ENCODE measurements at regions not wholly inside any gene's neighbourhood (a gene's known extent, or its start where the extent isn't known, plus 50 kb on each side); places are given as distances from the start of the nearest gene placed in this dataset.
A peak's percentile ranks its signal among the peaks of the same experiment; 100 is the strongest.

DNA sequence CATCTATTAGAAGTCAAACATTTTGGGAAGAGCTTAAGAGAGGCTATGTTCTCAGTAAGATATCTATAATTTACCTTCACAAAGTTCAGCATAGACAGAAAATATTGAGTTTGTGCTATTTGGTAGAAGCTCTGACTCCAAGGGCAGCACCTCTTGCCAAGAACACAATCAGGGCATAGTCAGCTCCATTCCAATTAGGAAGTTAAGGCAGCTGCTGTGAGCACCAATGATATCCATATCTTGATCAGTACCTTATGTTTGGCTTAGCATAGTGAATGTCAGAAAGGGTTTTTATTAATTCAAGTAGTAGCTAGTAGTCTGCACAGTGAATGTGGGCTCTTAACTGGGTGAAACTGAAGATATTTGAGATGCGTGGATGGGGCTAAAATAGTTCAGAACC, 86.4 kb upstream of the SPRED2 start:
- H3K4me3 ChIP-seq (ENCODE audit: low read depth, low read length), result no peak overlapping the region
- H3K36me3 ChIP-seq (ENCODE audit: control insufficient read depth, insufficient read depth, low read length), result no peaks in the 10 kb centered on the region
- H3K27me3 ChIP-seq (ENCODE audit: control insufficient read depth, insufficient read depth, low read length), result no peaks in the 10 kb centered on the region
- Mint-ChIP-seq H3K4me3 (no peak overlapping the region), H3K27me3 (no peaks in the 10 kb centered on the region), H3K4me1 (no peaks in the 10 kb centered on the region), H3K36me3 (no peaks in the 10 kb centered on the region), H3K9me3 (peaks cover 0 to 4% (median 0%) of the 10 kb centered on the region in 7 donors), H3K27ac (no peak overlapping the region)
- ATAC-seq (ENCODE audit: low read depth in 2 of 2) (no peak), DNase-seq (no peak)
- no peak overlapping the region for H3K27ac ChIP-seq (ENCODE audit: insufficient read depth, low read length, poor library complexity, severe bottlenecking)
- H3K9me3 ChIP-seq (ENCODE audit: control insufficient read depth in 2 of 2, low read length in 2 of 2), result no peaks in the 10 kb centered on the region
- H3K4me1 ChIP-seq (ENCODE audit: control insufficient read depth, insufficient read depth, low read length, poor library complexity, severe bottlenecking), result no peaks in the 10 kb centered on the region

DNA sequence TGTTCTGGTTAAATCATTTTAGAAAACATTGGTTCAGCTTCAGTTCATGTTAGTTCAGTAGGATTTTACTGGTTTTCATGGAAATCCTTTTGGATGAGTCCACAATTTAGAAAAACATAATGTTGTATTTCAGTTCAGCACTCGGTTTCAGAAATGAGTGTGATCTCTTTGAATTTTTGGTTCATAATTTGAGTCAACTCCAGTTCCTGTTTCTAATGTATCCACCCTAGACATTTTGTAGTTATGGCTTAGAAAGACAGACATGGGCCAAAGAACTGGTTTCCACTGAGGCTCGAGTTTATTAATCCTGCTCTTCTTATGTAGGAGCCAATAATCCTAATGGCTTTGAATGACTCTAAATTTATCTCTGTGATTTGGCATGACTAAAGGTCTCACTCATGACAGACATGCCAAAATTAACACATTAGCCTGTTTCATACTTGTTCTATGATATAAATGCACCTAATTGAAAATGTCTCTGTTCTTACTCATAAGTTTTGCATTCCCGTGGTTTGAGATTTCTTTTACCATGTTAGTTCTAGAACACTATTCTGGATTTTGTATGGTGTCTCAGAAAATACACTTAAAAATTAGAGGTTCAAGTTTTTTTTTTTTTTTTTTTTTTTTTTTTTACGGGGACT, 82.3 kb upstream of the SPRED2 start:
- Mint-ChIP-seq H3K4me3 (no peak overlapping the region), H3K36me3 (no peaks in the 10 kb centered on the region), H3K9me3 (peaks cover 0 to 2% (median 0%) of the 10 kb centered on the region in 7 donors), H3K4me1 (no peaks in the 10 kb centered on the region), H3K27me3 (no peaks in the 10 kb centered on the region), H3K27ac (no peak overlapping the region)
- H3K27me3 ChIP-seq (ENCODE audit: control insufficient read depth, insufficient read depth, low read length), result peaks cover 1% of the 10 kb centered on the region
- H3K27ac ChIP-seq (ENCODE audit: insufficient read depth, low read length, poor library complexity, severe bottlenecking), result no peak overlapping the region
- no peak overlapping the region for H3K4me3 ChIP-seq (ENCODE audit: low read depth, low read length)
- no peaks in the 10 kb centered on the region for H3K36me3 ChIP-seq (ENCODE audit: control insufficient read depth, insufficient read depth, low read length)
- no peaks in the 10 kb centered on the region for H3K9me3 ChIP-seq (ENCODE audit: control insufficient read depth in 2 of 2, low read length in 2 of 2)
- H3K4me1 ChIP-seq (ENCODE audit: control insufficient read depth, insufficient read depth, low read length, poor library complexity, severe bottlenecking), result no peaks in the 10 kb centered on the region
- peak in 1 of 3 donors; percentile 17 for DNase-seq
- no peak for ATAC-seq (ENCODE audit: low read depth in 2 of 2)

DNA sequence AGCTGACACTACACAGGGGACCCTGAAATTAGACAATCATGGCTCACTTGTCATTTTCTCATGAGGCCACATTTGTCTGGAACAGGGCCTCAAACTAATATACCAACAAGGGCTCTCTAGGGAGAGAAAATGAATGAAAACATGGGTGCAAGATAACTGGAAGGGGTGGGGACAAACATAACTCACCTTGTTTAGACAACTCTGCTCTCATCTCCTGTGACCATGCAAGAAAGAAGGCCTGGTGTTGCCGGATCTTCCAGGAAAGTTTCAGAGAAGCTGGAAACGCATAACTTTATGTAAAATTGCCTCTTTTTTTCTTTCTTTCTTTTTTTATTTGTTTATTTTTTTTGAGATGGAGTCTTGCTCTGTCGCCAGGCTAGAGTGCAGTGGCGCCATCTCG, 80.4 kb upstream of the SPRED2 start:
- Histone ChIP-seq H3K36me3 (ENCODE audit: control insufficient read depth, insufficient read depth, low read length) (no peaks in the 10 kb centered on the region), H3K9me3 (ENCODE audit: control insufficient read depth in 2 of 2, low read length in 2 of 2) (no peaks in the 10 kb centered on the region), H3K4me1 (ENCODE audit: control insufficient read depth, insufficient read depth, low read length, poor library complexity, severe bottlenecking) (no peaks in the 10 kb centered on the region), H3K27ac (ENCODE audit: insufficient read depth, low read length, poor library complexity, severe bottlenecking) (no peak overlapping the region), H3K4me3 (ENCODE audit: low read depth, low read length) (no peak overlapping the region), H3K27me3 (ENCODE audit: control insufficient read depth, insufficient read depth, low read length) (peaks cover 1% of the 10 kb centered on the region)
- peaks cover 11% of the 10 kb centered on the region for H3K27me3 Mint-ChIP-seq
- no peak for DNase-seq
- H3K27ac Mint-ChIP-seq, result no peak overlapping the region
- H3K36me3 Mint-ChIP-seq, result no peaks in the 10 kb centered on the region
- no peak for ATAC-seq (ENCODE audit: low read depth in 2 of 2)
- H3K4me3 Mint-ChIP-seq, result no peak overlapping the region
- H3K9me3 Mint-ChIP-seq, result peaks cover 0 to 2% (median 0%) of the 10 kb centered on the region in 7 donors
- no peaks in the 10 kb centered on the region for H3K4me1 Mint-ChIP-seq

DNA sequence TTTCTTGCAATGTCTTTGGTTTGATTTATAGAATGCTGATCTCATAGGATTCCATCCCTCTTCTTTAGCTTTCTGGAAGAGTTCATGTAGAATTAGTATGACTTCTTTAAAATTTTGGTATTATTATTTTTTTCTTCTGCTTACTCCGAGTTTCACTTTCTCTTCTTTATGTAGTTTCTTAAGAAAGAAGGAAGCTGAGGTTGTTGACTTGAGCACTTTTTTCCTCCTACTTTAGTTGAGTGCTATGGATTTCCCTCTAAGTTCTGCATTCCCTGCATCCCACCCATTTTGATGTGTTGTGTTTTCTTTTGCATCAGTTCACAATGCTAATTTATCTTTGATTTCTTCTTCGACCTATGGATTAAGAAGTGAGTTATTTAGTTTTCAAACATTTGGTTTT, 78.9 kb upstream of the SPRED2 start:
- no peaks in the 10 kb centered on the region for H3K4me1 ChIP-seq (ENCODE audit: control insufficient read depth, insufficient read depth, low read length, poor library complexity, severe bottlenecking)
- H3K27ac Mint-ChIP-seq, result no peak overlapping the region

DNA sequence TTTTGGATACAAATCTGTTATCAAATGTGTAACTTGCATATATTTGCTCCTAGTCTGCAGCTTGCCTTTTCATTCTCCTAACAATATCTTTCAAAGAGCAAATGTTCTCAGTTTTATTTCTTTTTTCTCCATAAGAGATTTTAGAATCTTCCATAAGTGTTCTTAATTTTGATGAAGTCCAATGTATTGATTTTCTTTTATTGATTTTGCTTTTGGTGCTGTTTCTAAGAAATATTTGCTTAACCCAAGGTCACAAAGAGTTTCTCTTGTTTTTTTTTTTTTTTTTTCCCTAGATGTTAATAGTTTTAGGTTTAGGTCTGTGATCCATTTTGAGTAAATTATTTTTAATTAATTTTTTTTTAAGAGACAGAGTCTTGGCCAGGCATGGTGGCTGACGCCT, 75.8 kb upstream of the SPRED2 start:
- H3K36me3 Mint-ChIP-seq, result no peaks in the 10 kb centered on the region

More for the DNA sequence above, 78.9 kb upstream of the SPRED2 start:
- Mint-ChIP-seq H3K36me3 (no peaks in the 10 kb centered on the region), H3K4me1 (no peaks in the 10 kb centered on the region), H3K4me3 (no peak overlapping the region), H3K9me3 (peaks cover 0 to 2% (median 1%) of the 10 kb centered on the region in 7 donors), H3K27me3 (peaks cover 11% of the 10 kb centered on the region)
- no peaks in the 10 kb centered on the region for H3K36me3 ChIP-seq (ENCODE audit: control insufficient read depth, insufficient read depth, low read length)
- no peak overlapping the region for H3K4me3 ChIP-seq (ENCODE audit: low read depth, low read length)
- H3K27ac ChIP-seq (ENCODE audit: insufficient read depth, low read length, poor library complexity, severe bottlenecking), result no peak overlapping the region
- ATAC-seq (ENCODE audit: low read depth in 2 of 2), result no peak
- H3K9me3 ChIP-seq (ENCODE audit: control insufficient read depth in 2 of 2, low read length in 2 of 2), result no peaks in the 10 kb centered on the region
- peaks cover 1% of the 10 kb centered on the region for H3K27me3 ChIP-seq (ENCODE audit: control insufficient read depth, insufficient read depth, low read length)
- no peak for DNase-seq

DNA sequence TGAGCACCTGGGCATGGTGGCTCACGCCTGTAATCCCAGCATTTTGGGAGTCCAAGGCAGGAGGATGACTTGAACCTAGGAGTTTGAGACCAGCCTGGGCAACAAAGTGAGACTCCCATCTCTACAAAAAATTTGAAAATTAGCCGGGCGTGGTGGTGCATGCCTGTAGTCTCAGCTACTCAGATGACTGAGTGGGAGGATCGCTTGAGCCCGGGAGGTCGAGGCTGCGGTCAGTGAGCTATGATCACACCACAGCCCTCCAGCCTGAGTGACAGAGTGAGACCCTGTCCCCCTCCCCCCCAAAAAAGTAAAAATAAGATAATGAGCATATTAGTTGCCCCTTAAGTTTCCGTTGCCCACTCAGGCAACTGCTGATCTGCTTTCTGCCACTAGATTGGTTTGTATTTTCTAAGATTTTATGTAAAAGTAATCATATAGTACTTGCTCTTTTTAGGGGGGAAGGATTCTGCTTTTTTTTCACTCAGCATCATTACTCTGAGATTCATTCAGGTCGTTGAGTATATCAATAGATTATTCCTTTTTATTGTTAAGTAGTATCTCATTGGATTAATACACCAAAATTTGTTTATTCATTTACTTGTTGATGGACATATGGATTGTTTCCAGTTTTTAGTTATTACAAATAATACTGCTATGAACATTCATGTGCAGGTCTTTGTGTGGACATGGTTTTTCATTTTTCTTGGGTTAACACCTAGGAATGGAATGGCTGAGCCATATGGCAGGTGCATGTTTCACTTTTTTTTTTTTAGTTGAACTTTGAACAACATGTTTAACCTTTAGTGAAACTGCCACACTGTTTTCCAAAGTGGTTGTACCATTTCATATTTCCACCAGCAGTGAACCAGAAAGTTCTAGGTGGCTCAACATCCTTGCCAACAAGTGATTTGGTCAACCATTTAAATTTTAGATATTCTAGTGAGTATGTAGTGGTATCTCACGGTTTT, 75.0 kb upstream of the SPRED2 start:
- no peak overlapping the region for H3K27ac Mint-ChIP-seq
- H3K36me3 Mint-ChIP-seq, result no peaks in the 10 kb centered on the region
- H3K4me1 ChIP-seq (ENCODE audit: control insufficient read depth, insufficient read depth, low read length, poor library complexity, severe bottlenecking), result no peaks in the 10 kb centered on the region
- H3K27ac ChIP-seq (ENCODE audit: insufficient read depth, low read length, poor library complexity, severe bottlenecking), result no peak overlapping the region
- H3K4me3 Mint-ChIP-seq, result no peak overlapping the region
- H3K36me3 ChIP-seq (ENCODE audit: control insufficient read depth, insufficient read depth, low read length), result no peaks in the 10 kb centered on the region
- peaks cover 1% of the 10 kb centered on the region for H3K27me3 ChIP-seq (ENCODE audit: control insufficient read depth, insufficient read depth, low read length)
- no peaks in the 10 kb centered on the region for H3K9me3 ChIP-seq (ENCODE audit: control insufficient read depth in 2 of 2, low read length in 2 of 2)
- peaks cover 0 to 2% (median 0%) of the 10 kb centered on the region in 7 donors for H3K9me3 Mint-ChIP-seq
- H3K27me3 Mint-ChIP-seq, result peaks cover 21% of the 10 kb centered on the region
- no peak overlapping the region for H3K4me3 ChIP-seq (ENCODE audit: low read depth, low read length)
- DNase-seq, result no peak
- no peaks in the 10 kb centered on the region for H3K4me1 Mint-ChIP-seq
- ATAC-seq (ENCODE audit: low read depth in 2 of 2), result no peak

More for the DNA sequence above, 75.8 kb upstream of the SPRED2 start:
- H3K9me3 Mint-ChIP-seq, result peaks cover 0 to 2% (median 0%) of the 10 kb centered on the region in 7 donors
- ATAC-seq (ENCODE audit: low read depth in 2 of 2) (no peak), DNase-seq (no peak)
- no peaks in the 10 kb centered on the region for H3K36me3 ChIP-seq (ENCODE audit: control insufficient read depth, insufficient read depth, low read length)
- H3K4me3 ChIP-seq (ENCODE audit: low read depth, low read length), result no peak overlapping the region
- H3K27me3 Mint-ChIP-seq, result peaks cover 21% of the 10 kb centered on the region
- H3K27ac Mint-ChIP-seq, result no peak overlapping the region
- H3K9me3 ChIP-seq (ENCODE audit: control insufficient read depth in 2 of 2, low read length in 2 of 2), result no peaks in the 10 kb centered on the region
- no peak overlapping the region for H3K27ac ChIP-seq (ENCODE audit: insufficient read depth, low read length, poor library complexity, severe bottlenecking)
- H3K4me3 Mint-ChIP-seq, result no peak overlapping the region
- H3K4me1 Mint-ChIP-seq, result no peaks in the 10 kb centered on the region
- H3K27me3 ChIP-seq (ENCODE audit: control insufficient read depth, insufficient read depth, low read length), result peaks cover 1% of the 10 kb centered on the region
- H3K4me1 ChIP-seq (ENCODE audit: control insufficient read depth, insufficient read depth, low read length, poor library complexity, severe bottlenecking), result no peaks in the 10 kb centered on the region

DNA sequence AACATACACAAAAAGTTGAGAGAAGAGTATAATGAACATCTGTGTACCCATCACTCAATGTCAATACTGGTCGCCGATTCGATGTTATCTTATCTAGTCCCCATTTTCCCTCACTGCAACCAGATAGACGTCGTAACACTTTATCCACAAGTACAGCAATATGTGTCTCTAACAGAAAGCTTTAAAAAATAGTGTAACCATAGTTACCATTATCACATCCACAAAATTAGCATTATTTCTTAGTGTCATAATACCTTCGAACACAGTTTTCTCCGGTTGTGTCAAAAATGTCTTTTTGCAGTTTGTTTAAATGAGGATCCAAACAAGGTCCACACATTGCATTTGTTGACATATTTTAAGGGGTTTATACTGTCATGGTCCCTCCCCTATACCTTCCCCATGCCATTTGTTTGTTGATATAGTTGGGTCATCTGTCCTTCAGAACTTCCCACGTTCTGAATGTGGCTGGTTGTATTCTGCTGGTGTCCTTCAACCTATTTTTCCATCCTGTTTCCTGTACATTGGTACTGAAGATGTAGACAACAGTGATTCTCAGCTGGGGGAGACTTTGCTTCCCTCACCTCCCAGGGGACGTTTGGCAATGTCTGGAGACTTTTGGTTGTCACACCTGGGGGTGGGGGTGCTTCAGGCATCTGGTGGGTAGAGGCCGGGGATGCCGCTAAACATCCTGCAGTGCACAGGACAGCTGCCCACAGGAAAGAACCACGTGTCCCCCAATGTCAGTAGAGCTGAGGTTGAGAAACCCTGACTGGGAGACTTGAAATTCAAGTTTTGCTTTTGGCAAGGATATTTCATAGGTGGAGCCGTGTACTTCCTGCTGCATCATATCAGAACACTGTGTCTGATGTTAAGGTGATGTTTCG, 72.7 kb upstream of the SPRED2 start:
- Histone ChIP-seq H3K27me3 (ENCODE audit: control insufficient read depth, insufficient read depth, low read length) (no peaks in the 10 kb centered on the region), H3K4me3 (ENCODE audit: low read depth, low read length) (no peak overlapping the region), H3K4me1 (ENCODE audit: control insufficient read depth, insufficient read depth, low read length, poor library complexity, severe bottlenecking) (no peaks in the 10 kb centered on the region), H3K9me3 (ENCODE audit: control insufficient read depth in 2 of 2, low read length in 2 of 2) (no peaks in the 10 kb centered on the region), H3K27ac (ENCODE audit: insufficient read depth, low read length, poor library complexity, severe bottlenecking) (no peak overlapping the region), H3K36me3 (ENCODE audit: control insufficient read depth, insufficient read depth, low read length) (no peaks in the 10 kb centered on the region)
- Mint-ChIP-seq H3K36me3 (no peaks in the 10 kb centered on the region), H3K27me3 (peaks cover 27% of the 10 kb centered on the region), H3K4me1 (no peaks in the 10 kb centered on the region), H3K4me3 (no peak overlapping the region), H3K9me3 (peaks cover 0 to 2% (median 0%) of the 10 kb centered on the region in 7 donors), H3K27ac (no peak overlapping the region)
- no peak for DNase-seq
- ATAC-seq (ENCODE audit: low read depth in 2 of 2), result no peak
